Neural progenitor cell (in vitro differentiated cells): ENCODE measurements at regions not wholly inside any gene's neighbourhood (a gene's known extent, or its start where the extent isn't known, plus 50 kb on each side); places are given as distances from the start of the nearest gene placed in this dataset.
A peak's percentile ranks its signal among the peaks of the same experiment; 100 is the strongest.

Experiments used
- DNase-seq: peaks from one replicate; pipeline ENCODE4 v3.0.0-alpha.2; 2016; ENCODE audit warnings: low spot score
- H2AFZ ChIP-seq: fragments of 200-600 bp; sonication (generic); replicated peaks from 2 replicates; pipeline ENCODE4 v1.6.1; 2016; ENCODE audit warnings: antibody characterized with exemption
- H3F3A ChIP-seq: fragments of 200-600 bp; sonication (generic); 2 replicates; pipeline ENCODE4 v1.6.1; 2016; ENCODE audit warnings: antibody characterized with exemption, low read depth
- H3K27ac ChIP-seq: fragments of 200-600 bp; sonication (generic); 2 replicates; pipeline ENCODE4 v1.5.1; 2016; ENCODE audit warnings: mild to moderate bottlenecking
- H3K27me3 ChIP-seq: fragments of 200-600 bp; sonication (generic); 2 replicates; pipeline ENCODE4 v1.6.1; 2016; ENCODE audit warnings: mild to moderate bottlenecking, moderate library complexity
- H3K36me3 ChIP-seq: fragments of 200-600 bp; sonication (generic); 2 replicates; pipeline ENCODE4 v1.5.1; 2016
- H3K4me1 ChIP-seq: fragments of 200-600 bp; sonication (generic); 2 replicates; pipeline ENCODE4 v1.6.1; 2016; ENCODE audit warnings: mixed run types
- H3K4me2 ChIP-seq: fragments of 200-600 bp; sonication (generic); 2 replicates; pipeline ENCODE4 v1.6.1; 2016
- H3K4me3 ChIP-seq: fragments of 200-600 bp; sonication (generic); 2 replicates; pipeline ENCODE4 v1.5.1; 2016
- H3K79me2 ChIP-seq: fragments of 200-600 bp; sonication (generic); 2 replicates; pipeline ENCODE4 v1.6.1; 2016; ENCODE audit warnings: low read depth
- H3K9ac ChIP-seq: fragments of 200-600 bp; sonication (generic); 2 replicates; pipeline ENCODE4 v1.6.1; 2016
- H3K9me3 ChIP-seq: fragments of 200-600 bp; sonication (generic); 2 replicates; pipeline ENCODE4 v1.5.1; 2016; ENCODE audit warnings: low read depth
- H4K20me1 ChIP-seq: fragments of 200-600 bp; sonication (generic); 2 replicates; pipeline ENCODE4 v1.6.1; 2016; ENCODE audit warnings: low read depth
- H3K27ac Mint-ChIP-seq: 3 replicates; pipeline ENCODE4 v1.8.0; 2021; ENCODE audit warnings: mixed read lengths
- H3K27me3 Mint-ChIP-seq: 2 replicates; pipeline ENCODE4 v1.8.0; 2022; ENCODE audit warnings: low read depth, mild to moderate bottlenecking, inconsistent platforms, moderate library complexity, mixed read lengths; ENCODE audit not compliant: insufficient read depth
- H3K36me3 Mint-ChIP-seq: 3 replicates; pipeline ENCODE4 v1.8.0; 2021; ENCODE audit warnings: mixed read lengths
- H3K4me1 Mint-ChIP-seq: 3 replicates; pipeline ENCODE4 v1.8.0; 2021; ENCODE audit warnings: mixed read lengths
- H3K4me3 Mint-ChIP-seq: 3 replicates; pipeline ENCODE4 v1.8.0; 2021; ENCODE audit warnings: mild to moderate bottlenecking, moderate library complexity, mixed read lengths
- H3K9me3 Mint-ChIP-seq: 3 replicates; pipeline ENCODE4 v1.8.0; 2020; ENCODE audit warnings: mixed read lengths
- CTCF ChIP-seq: fragments of 200-600 bp; sonication (generic); IDR thresholded peaks from 2 replicates; pipeline ENCODE4 v1.5.1; 2017; ENCODE audit warnings: antibody characterized with exemption, mild to moderate bottlenecking
- EZH2 ChIP-seq: fragments of 200-600 bp; sonication (generic); IDR thresholded peaks from 2 replicates; pipeline ENCODE4 v1.6.1; 2017; ENCODE audit warnings: antibody characterized with exemption, mild to moderate bottlenecking, moderate library complexity
- EZH2phosphoT487 ChIP-seq: fragments of 200-600 bp; sonication (generic); IDR thresholded peaks from 2 replicates; pipeline ENCODE4 v1.6.1; 2017; ENCODE audit warnings: antibody characterized with exemption

- TF ChIP-seq CTCF: no peak
- TF ChIP-seq EZH2: no peak
- TF ChIP-seq EZH2phosphoT487: no peak
- Histone ChIP-seq H3K36me3 (no peaks in the 10 kb centered on the region), H3K27ac (no peak overlapping the region), H3F3A (no peaks in the 10 kb centered on the region), H2AFZ (no peak overlapping the region), H3K9ac (no peak overlapping the region), H3K9me3 (no peaks in the 10 kb centered on the region), H3K4me1 (peaks cover 26% of the 10 kb centered on the region), H3K79me2 (no peaks in the 10 kb centered on the region), H4K20me1 (no peaks in the 10 kb centered on the region), H3K4me2 (no peak overlapping the region), H3K27me3 (no peaks in the 10 kb centered on the region), H3K4me3 (no peak overlapping the region)
- Mint-ChIP-seq H3K27ac (no peak overlapping the region), H3K36me3 (no peaks in the 10 kb centered on the region), H3K9me3 (peaks cover 12% of the 10 kb centered on the region), H3K4me1 (peaks cover 42% of the 10 kb centered on the region), H3K27me3 (peaks cover 2% of the 10 kb centered on the region), H3K4me3 (no peak overlapping the region)
- DNase-seq: no peak
Measured at GRCh38 chr5:71955723-71956122, 151.6 kb upstream of the MAP1B start.

- H3K27me3 ChIP-seq: no peaks in the 10 kb centered on the region
- Mint-ChIP-seq H3K27me3 (no peaks in the 10 kb centered on the region), H3K27ac (no peak overlapping the region), H3K9me3 (no peaks in the 10 kb centered on the region), H3K4me3 (no peak overlapping the region), H3K36me3 (no peaks in the 10 kb centered on the region), H3K4me1 (peaks cover 44% of the 10 kb centered on the region)
- no peak for DNase-seq
- peak overlapping the region; percentile 80 for H2AFZ ChIP-seq
- H3K9me3 ChIP-seq: no peaks in the 10 kb centered on the region
- H3K4me1 ChIP-seq: peaks cover 26% of the 10 kb centered on the region
- H4K20me1 ChIP-seq: no peaks in the 10 kb centered on the region
- no peaks in the 10 kb centered on the region for H3K36me3 ChIP-seq
- no peak overlapping the region for H3K4me2 ChIP-seq
- no peak overlapping the region for H3K4me3 ChIP-seq
- TF ChIP-seq EZH2phosphoT487 (no peak), CTCF (no peak), EZH2 (no peak)
- no peak overlapping the region for H3K9ac ChIP-seq
- no peaks in the 10 kb centered on the region for H3F3A ChIP-seq
- H3K27ac ChIP-seq: no peak overlapping the region
- no peaks in the 10 kb centered on the region for H3K79me2 ChIP-seq
Measured at GRCh38 chr5:71957292-71957898, 149.9 kb upstream of the MAP1B start.

- no peak for DNase-seq
- Histone ChIP-seq H4K20me1 (no peaks in the 10 kb centered on the region), H3K4me2 (no peak overlapping the region), H3K27me3 (no peaks in the 10 kb centered on the region), H2AFZ (no peak overlapping the region), H3K4me3 (no peak overlapping the region), H3F3A (no peaks in the 10 kb centered on the region), H3K27ac (no peak overlapping the region), H3K36me3 (no peaks in the 10 kb centered on the region), H3K79me2 (no peaks in the 10 kb centered on the region), H3K4me1 (peaks cover 17% of the 10 kb centered on the region), H3K9ac (no peak overlapping the region), H3K9me3 (no peaks in the 10 kb centered on the region)
- Mint-ChIP-seq H3K4me3 (no peak overlapping the region), H3K27me3 (no peaks in the 10 kb centered on the region), H3K4me1 (peaks cover 31% of the 10 kb centered on the region), H3K9me3 (no peaks in the 10 kb centered on the region), H3K36me3 (no peaks in the 10 kb centered on the region), H3K27ac (no peak overlapping the region)
- no peak for TF ChIP-seq CTCF
- no peak for TF ChIP-seq EZH2
- TF ChIP-seq EZH2phosphoT487: no peak
Measured at GRCh38 chr5:71960195-71960594, 147.1 kb upstream of the MAP1B start.
